NCI-H226 (cell line): ENCODE measurements at regions not wholly inside any gene's neighbourhood (a gene's known extent, or its start where the extent isn't known, plus 50 kb on each side); places are given as distances from the start of the nearest gene placed in this dataset.
"Not testable (repeated sequence)": the region's sequence is repeated elsewhere in the genome, so short reads cannot be mapped to it uniquely, and the experiment has no call there.

Source experiments
- DNase-seq: peaks from one replicate; pipeline ENCODE4 v3.0.0-alpha.2; 2015

- DNase-seq = no peak
Observed at GRCh38 chr3:35950021-35950420, 310.7 kb downstream of the ARPP21 start.

GRCh38 chr3:35954413-35954812 is 315.1 kb downstream of the ARPP21 start:
- DNase-seq = no peak

DNA sequence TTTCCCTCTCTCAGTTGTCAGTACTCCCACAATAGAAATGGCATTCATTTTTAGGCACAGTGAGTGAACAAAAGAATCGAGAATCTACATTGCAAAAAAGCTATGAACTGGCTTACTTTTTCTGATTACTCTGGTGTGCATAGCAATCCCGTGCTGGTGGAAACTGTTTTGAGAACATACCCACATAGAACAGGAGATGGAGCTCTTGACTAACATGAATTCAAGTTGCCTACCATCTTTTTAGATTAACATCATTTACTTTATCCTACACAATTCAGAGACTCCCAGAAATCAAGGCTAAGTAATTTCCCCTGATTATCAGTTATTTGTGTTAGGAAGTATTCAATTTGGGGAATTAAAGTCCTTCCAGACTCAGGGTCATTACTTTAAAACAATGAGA is 326.6 kb downstream of the ARPP21 start:
- DNase-seq = no peak

DNA sequence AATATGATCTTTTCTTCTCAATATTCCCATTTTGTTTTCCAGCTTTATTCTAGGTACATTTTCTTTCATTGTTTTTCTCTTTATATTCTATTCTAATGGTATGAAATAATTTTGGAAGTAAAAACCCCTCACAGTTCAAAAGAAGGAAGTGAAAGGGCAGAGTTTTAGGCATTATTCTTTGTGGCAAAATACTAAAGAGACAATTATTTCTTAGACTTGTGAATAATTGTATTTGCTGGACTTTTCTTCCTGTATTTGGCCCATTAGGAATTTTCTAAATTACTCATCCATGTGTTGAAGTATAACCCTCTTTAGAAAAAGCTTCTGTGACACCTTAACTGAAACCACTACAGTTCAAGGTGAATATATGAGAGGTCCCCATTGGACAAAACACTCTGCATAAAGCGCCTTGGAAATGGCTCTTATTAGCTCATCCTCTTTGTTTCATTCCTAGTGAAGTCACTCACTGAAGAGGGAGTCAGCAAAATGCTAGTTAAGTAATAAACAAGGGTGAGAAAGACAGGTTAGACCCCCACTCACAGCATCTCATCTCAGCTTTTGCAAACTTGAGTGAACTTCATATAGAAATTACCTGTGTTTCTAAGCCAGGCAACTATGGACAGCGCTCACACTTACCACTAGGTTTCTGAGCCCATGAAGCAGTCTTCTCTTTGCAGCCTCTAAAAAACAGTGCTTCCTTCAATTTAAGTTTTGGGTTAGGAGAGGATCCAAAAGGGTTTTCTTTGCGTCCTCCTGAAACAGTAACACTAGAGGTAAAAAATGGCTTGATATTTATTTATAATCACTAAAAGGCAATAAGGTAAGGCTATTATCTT is 327.5 kb downstream of the ARPP21 start:
- DNase-seq = no peak

- no peak for DNase-seq
Observed at GRCh38 chr3:35968043-35968622, 328.8 kb downstream of the ARPP21 start.

DNA sequence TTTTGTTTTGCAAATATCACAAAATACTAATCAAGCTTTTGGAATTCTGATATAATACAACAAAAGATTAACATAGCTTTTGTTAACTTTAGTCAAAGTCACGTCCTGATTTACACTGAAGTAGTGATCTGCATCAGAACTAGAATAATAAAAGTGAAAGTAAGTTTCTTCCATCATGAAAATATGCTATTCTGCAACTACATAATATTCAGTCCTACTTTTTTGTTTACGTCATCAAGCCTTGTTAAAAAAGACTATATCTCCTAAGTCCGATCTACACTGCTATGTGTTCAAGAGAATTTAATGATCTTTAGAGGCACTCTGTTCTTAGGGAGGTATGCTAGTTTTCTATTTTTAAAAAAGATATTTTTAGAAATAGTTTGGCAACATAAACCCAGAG is 330.1 kb downstream of the ARPP21 start:
- DNase-seq = no peak

GRCh38 chr3:35970793-35971192 is 331.5 kb downstream of the ARPP21 start:
- DNase-seq = no peak

DNA sequence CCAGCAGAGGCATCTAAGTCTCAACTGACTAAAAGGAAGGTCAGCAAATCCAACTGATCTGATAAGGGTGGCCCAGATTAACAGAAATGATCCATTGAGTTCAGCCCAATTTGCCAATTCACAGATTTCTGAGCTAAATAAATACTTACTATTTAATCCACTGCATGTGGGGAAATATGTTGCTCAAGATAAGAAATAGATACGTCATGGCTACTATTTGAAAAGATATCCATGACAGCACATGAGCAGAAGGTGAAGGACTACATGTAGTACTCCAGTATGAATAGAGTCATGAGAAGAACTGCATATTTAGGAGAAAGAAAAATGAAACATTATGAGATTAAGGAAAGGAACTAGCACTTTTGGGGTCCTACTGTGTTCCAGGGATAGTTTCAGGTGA is 332.4 kb downstream of the ARPP21 start:
- no peak for DNase-seq

DNA sequence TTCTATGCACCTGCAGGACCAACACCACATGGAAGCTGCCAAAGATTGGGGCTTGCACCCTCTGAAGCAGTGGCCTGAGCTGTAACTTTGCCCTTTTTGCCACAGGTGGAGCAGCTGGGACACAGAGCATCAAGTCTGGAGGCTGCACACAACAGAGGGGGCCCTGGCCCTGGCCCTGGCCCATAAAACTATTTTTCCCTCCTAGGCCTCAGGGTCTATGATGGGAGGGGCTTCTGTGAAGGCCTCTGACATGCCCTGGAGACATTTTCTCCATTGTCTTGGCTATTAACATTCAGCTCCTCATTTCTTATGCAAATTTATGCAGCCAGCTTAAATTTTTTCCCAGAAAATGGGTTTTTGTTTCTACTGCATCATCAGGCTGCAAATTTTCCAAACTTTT is 335.5 kb downstream of the ARPP21 start:
- DNase-seq = no peak

DNA sequence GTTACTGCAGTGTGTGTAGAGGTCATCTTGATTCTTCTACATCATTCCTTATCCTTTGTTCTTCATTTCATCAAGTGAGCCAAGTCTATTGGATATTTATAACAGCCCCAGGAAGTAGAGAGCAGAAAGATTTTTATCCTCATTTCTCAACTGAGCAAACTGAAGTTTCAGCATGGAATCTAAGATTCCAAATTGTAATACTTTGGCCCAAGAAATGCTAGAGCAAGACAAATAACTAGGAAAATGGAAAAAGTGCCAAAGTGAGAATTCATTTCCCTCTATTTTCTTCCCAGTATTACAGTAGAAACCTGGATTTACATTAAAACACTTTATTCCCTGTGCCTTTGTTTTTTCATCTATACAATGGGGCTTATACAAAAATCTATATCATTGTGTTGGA is 346.8 kb downstream of the ARPP21 start:
- DNase-seq = no peak

DNA sequence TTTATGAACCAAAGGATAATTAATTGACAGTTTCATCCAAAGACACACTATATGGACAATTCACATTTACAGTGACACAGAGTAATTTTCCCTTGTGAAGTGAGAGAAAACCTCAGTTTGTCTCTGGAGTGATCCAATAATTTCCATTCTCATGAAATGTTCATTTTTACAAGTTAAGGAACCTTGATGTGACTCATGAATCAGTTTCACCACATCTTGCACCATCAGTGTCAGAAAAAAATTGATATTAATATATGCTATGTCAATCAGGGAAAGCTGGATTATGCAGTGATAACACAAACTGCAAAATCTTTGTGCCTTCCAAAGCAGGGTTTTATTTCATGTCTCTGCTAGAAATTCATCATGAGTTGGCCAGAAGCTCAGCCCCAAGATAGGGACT is 348.1 kb downstream of the ARPP21 start:
- DNase-seq = no peak

GRCh38 chr3:35992041-35992440 is 352.7 kb downstream of the ARPP21 start:
- DNase-seq = no peak

GRCh38 chr3:36011791-36012190 is 368.5 kb upstream of the STAC start:
- DNase-seq = no peak

- DNase-seq = no peak
Observed at GRCh38 chr3:36013425-36013824, 366.9 kb upstream of the STAC start.

DNA sequence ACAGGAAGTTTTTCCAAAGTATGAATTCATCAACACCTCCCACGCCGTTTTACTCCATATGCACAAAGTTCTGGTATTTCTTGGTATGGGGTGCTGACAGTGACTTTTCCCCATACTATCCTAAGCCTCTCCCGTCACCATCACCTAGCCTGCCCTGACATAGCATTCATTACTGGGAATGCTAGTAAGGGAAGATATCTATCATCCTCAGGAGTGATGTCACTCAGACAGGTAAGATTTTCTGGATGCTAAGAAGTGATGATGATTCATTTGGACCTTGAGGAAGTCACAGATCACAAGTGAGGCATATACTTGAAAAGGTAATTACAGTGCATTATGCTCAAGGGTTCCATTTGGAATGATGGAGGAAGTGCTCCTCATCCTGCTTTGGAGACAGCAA is 355.1 kb upstream of the STAC start:
- DNase-seq = no peak

- DNase-seq = no peak
Observed at GRCh38 chr3:36032180-36033047, 347.9 kb upstream of the STAC start.

- DNase-seq = no peak
Observed at GRCh38 chr3:36058404-36059030, 321.8 kb upstream of the STAC start.

DNA sequence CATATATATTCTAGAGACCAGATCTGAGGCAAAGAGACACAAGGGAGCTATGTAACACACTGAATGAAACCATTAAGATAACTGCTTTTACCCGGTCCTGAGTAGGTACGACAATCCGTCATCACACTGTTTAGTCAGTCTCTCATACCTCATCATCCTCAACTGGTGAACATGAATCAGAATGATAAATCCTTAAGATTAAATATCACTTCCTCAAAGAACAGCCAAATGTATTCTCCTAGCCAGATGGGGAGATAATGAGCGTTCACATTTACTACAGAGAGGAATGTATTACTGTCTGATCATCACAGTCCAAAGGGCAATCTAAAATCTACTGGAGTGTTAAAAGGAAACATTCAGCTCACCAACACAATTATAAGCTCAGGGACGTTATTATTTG is 319.4 kb upstream of the STAC start:
- no peak for DNase-seq

- DNase-seq = no peak
Observed at GRCh38 chr3:36063992-36064391, 316.3 kb upstream of the STAC start.

- no peak for DNase-seq
Observed at GRCh38 chr3:36065321-36065720, 315.0 kb upstream of the STAC start.

DNA sequence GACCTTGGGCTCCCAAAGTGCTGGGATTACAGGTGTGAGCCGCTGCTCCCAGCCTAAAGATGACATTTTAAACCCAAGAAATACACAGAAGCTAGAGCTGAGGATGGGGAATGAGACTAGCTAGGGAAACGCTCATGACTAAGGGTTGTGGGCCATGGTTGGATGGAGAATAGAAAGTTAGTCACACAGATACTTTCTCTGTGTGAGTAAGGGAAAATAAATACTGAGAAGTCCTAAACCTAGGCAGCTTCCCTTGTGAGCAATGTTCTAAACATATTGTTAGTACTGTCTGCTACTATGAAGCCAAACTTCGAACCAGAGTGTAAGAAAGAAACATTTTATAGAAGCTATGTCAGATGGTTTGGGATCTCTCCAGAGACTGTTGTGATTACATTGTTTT is 304.8 kb upstream of the STAC start:
- DNase-seq = no peak

DNA sequence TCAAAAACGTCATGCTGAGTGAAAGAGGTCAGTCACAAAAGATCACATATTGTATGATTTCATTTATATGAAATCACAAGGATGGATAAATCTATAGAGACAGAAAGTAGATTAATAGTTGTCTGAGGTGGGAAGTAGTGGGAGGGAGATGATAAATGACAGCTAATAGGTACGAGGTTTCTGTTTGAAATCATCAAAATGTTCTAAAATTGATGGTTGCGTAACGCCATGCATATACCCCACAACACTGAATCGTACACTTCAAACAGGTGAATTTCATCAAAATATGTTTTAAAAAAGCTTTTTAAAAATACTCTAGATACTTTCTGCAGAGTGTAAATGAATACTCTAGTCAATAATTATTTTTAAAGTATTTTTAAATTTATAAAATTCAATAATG is 303.0 kb upstream of the STAC start:
- no peak for DNase-seq

DNA sequence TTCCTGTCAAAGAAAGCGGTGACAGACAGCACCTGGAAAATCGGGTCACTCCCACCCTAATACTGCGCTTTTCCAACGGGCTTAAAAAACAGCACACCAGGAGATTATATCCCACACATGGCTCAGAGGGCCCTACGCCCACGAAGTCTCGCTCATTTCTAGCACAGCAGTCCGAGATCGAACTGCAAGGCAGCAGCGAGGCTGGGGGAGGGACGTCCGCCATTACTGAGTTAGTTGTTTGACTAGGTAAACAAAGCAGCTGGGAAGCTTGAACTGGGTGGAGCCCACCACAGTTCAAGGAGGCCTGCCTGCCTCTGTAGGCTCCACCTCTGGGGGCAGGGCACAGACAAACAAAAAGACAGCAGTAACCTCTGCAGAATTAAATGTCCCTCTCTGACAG is 297.3 kb upstream of the STAC start:
- DNase-seq = not testable (repeated sequence)
